Peyer's patch (tissue), 4 donors: ENCODE measurements at regions not wholly inside any gene's neighbourhood (a gene's known extent, or its start where the extent isn't known, plus 50 kb on each side); places are given as distances from the start of the nearest gene placed in this dataset.

ENCODE experiments used
- POLR2A ChIP-seq, 2 donors: fragments of 450-650 bp; IDR thresholded peaks; one replicate each; pipeline ENCODE4 v1.5.1; 2017; ENCODE audit warnings: antibody characterized with exemption in 2 of 2, mild to moderate bottlenecking in 2 of 2, moderate library complexity in 2 of 2
- TF ChIP-seq, protein P1 (sequence below), 6 experiments: fragments of 450-650 bp in 4 of 6; fragments of 200-600 bp in 2 of 6; sonication (generic) in 1 of 6; IDR thresholded peaks; one replicate each; pipeline ENCODE4 v1.5.1; 2017 to 2019; ENCODE audit warnings: antibody characterized with exemption in 6 of 6, mild to moderate bottlenecking in 3 of 6, moderate library complexity in 1 of 6

DNA sequence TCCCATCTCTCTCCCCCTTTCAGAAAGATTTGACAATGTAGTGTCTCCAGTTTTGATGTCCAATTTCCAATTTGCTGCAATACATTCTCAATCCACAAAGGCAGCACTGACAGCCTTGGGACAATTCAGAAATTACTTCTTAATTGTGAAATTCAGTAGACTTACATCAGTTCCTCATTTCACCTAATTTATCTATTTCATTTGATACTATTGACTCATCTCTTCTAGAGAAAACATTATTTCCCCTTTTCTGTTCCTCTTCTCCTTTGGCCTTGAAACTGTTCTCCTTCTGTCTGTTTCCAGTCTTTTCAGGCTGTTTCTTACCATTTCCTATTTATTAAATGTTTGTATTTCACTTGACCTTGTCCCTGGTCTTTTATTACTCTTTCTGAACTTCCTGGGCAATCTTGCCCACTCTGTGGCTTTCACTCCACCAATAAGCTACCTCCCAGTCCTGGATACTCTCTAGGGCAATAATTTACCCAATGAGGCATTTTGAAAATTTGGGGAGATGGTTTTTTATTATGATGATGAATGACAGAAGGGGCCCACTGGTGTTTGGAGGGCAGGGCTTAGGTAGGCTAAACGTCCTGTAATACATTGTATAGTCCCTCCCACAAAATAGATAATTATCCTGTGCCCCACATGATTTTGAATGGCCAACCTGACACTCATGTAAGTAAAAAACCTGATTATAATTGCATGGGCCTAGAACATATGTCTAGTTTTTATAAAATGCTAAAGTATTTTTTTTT lies 498.0 kb upstream of the BOD1L1 start:
- TF ChIP-seq, protein P1, sequence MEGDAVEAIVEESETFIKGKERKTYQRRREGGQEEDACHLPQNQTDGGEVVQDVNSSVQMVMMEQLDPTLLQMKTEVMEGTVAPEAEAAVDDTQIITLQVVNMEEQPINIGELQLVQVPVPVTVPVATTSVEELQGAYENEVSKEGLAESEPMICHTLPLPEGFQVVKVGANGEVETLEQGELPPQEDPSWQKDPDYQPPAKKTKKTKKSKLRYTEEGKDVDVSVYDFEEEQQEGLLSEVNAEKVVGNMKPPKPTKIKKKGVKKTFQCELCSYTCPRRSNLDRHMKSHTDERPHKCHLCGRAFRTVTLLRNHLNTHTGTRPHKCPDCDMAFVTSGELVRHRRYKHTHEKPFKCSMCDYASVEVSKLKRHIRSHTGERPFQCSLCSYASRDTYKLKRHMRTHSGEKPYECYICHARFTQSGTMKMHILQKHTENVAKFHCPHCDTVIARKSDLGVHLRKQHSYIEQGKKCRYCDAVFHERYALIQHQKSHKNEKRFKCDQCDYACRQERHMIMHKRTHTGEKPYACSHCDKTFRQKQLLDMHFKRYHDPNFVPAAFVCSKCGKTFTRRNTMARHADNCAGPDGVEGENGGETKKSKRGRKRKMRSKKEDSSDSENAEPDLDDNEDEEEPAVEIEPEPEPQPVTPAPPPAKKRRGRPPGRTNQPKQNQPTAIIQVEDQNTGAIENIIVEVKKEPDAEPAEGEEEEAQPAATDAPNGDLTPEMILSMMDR (IDR thresholded peaks at IDR 0.05), result peak in 1 of 6 experiments; percentile 4
- no peak for TF ChIP-seq POLR2A (IDR thresholded peaks at IDR 0.05)
